NCI-H1092 (cell line): ENCODE measurements at regions not wholly inside any gene's neighbourhood (a gene's known extent, or its start where the extent isn't known, plus 50 kb on each side); places are given as distances from the start of the nearest gene placed in this dataset.

Experiments
- DNase-seq: peaks from one replicate; lab custom pipeline; 2025; lab: John Stamatoyannopoulos, UW

DNA sequence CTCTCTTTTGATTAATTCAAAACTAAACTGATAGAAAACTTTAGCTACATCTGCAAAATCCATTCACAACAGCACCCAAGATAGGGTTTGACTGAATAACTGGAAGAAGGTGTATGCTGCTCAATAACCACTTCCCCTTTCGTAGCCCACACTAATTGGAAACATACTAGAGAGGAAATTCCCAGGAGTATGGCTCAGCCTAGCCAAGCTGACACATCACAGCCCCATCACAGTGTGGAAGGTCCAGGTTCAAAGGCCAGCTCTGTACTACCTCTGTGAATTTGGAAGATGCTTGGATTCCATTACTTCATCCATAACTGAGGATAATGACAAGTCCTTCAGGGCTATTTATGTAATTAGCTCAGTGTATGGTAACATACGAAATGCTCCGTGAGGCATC lies 185.4 kb downstream of the FBXO15 start:
- DNase-seq = no peak

DNA sequence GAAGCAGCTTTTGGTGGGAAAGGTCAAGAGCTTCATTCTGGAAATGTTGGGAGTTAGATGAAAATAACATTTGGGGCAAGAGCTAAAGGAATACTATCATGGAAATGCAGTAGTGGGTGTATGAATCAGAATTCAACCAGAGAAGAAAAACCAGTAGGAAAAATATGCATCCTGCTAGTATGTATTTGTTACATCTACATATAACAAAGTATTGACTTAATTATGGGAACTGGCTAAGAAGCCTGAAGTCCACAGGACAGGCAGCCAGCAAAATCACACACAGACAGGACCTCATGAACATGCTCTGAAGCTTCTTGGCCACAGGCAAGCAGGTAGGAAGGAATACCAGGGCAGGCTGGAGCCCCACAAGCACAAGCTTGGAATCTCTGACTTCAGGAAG lies 185.8 kb downstream of the FBXO15 start:
- no peak for DNase-seq

DNA sequence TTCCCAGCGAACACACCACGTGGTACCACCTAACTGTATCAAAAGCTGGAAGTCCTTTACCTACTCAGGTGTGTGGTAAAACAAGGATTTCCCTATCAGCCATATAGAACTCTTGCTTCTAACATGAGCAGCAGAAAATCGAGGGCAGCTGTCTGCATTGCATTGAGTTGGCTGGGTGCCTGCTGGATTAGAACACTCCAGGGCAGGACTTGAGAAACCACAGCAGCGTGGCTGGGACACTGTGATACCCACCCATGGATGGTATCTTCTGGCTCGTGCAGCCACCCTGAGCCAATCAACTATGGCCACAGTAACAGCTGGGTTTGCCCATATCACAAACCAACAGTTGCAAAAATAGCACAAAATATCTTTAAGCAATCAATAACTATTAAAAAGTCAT lies 188.3 kb downstream of the FBXO15 start:
- DNase-seq = no peak

DNA sequence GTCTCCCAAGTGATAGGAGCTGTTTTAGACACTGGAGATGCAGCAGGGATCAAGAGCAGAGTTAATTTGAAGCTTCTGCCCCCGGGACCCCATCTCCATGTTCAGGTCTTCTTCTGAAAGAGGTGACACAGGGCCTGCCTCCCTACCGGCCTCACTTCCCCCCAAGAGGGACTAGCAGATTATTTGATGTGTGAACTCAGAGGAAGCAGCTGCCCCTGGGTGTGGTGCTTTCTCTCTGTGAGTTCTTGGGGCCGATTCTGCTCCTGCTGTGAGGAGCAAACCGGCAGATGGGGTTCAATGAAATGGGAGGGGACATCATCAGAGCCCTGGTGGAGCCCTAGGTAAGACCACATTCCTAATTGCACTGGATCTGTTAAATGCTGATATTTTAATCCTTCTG lies 193.4 kb downstream of the FBXO15 start:
- no peak for DNase-seq

DNA sequence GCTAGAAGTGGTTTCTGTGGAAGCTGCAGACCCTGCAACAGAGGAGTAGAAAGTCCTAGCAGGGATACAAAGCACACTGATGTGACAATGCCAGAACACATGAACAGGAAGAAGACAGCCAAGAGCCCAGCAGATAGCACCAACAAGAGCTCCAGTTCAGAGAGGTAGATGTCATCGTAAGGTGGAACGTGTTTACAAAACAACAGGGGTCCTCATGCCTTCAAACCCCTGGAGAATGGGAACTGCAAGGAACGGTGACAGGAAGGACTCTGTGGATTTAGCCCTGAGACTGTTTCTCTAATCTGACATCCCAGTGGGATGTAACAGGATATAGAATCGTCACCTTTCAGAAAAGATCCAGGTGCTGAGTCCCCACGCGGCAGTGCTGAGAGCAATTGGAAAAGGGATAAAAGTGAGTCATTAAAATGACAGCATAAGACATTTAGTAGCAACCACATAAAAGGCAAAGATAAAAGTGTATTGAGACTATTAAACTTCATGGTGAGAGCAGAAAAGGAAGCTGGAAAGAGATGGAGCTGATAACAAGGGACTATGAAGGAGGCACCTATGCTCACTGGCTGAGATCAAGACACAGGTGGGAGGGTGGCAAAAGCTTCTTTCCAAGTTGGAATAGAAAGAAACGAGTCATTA lies 195.2 kb downstream of the FBXO15 start:
- no peak for DNase-seq

DNA sequence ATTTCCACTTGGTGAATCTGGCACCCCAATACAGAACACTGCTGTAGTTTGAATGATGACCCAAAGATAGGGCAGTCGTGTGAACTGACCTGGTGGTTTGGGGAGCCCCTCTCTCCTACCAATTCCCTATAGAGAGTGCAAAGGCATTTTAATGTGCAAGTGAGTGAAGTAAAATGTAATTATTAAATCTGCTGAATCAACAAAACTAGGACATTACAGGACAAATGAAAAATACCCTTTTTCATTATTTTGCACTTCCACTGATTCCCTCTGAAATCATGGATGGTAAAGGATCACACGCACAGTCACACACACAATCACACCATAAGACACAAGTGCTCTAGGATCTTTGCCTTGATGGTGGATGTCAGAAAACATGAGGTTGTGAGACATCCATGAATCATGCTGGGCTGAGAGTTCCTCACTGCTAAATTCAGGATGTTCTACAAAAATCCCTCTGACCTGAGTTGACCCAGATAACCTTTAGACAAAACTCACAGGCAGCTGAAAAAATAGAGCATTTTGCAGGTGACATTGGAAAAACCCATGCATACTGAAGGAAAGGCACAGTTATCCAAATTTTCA lies 197.4 kb downstream of the FBXO15 start:
- DNase-seq = no peak

DNA sequence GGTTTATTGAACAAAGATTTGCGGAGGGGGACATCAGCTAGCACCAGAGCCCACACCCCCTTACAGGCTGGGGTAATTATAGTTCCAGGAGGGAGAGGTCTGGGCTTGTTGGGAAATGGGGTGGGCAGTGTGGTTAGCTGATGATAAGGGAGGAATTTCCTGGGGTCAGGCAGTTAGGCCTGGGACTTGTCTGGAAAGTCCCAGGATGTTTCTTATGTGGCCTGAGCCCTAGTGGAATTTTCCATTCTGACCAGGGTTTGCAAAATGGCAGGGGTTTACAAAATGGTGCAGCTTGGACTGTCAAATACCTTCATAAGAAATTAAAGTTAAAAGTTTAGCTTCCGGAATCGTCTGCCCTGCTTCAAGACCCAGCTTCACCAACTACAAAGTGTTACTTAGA lies 199.1 kb downstream of the FBXO15 start:
- DNase-seq = no peak

DNA sequence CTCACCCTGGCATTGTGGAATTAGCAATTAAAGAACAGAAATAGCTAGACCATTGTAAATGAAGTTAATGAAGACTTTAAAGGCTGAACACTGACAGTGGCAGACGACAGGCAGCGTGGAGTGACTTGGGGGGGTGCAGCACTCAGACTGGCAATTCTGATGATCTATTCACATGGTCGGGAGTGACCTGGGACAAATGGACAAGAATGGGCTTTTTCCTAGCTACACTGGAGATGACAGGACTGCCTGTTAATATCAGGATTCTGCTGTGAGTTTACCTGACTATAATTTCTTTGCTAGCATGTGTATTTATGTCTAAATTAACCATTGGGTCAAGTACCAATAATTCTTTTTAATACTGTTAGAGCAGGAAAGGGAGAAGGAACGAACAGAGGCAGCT lies 199.6 kb downstream of the FBXO15 start:
- DNase-seq = no peak

DNA sequence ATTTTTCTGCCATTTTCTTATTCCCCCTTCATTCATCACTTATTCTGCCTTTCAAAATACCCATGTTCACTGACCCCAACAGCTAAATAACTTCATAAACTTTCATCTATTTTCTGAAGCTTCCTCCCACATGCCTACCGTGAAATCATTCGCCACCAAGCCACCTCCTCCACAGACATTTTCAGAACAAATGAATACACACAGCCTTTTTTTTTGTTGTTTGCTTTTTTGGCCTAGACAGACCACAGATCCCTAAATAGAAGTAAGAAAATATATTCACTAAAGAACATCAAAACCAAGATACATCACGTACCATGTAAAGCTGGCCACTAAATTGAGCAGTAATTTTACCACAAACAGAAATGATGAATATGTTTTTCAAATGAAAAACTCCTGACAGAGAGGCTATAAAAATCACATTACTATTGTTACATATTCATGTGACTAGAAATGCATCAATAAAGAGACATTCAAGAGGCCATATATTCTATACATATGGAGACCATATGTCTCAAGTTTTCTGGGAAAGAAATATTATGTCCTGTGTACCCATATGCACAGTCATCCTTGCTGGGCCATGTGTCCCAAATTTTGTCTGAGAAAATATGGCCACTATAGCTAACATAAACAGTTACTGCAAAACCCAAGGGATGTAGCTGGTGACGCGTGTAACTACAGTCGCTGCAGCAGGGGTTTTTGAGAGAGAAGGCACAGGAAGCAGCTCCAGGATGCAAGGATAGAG lies 200.3 kb downstream of the FBXO15 start:
- DNase-seq = no peak

DNA sequence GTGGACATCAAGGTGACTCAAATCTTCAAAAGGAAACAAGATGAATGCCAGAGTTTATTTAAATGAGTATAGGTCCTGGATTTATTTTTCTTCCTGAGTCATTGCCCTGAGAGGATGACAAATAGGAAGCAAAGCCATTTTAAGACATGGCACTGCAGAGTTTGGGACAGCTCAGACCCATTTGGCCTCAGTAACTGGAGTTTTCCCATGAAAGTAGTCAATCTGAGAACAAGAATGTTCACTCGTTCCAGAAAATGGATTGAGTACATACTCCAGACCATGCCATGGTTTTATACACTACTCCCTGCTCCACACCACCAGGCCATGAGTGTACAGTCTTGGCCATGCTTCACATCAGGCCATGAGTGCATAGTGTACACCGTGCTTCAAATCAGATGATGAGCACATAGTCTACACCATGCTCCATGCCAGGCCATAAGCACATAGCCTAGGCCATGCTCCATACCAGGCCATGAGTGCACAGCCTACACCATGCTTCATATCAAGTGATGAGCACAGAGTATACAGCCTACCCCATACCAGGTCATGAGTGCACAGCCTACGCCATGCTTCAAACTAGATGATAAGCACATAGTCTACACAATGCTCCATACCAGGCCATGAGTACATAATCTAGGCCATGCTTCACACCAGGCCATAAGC lies 202.4 kb downstream of the FBXO15 start:
- DNase-seq = no peak

DNA sequence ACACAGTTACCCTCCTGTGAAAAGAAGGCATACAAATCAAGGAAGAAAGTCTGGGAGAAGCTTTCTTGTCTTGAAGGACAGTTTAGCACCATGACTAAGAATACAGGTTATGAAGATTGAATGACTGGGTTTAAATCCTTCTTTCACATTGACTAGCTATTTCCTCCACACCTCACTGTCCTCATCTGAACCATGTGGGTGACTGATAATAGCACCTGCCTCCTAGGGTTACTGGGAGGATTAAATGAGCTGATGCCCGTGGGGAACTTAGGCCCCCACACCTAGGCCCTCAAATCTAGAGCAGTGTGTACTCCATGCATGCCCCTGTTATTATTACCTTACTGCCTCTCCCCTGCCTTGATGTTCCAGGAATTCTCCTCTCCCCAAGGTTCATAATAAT lies 202.9 kb downstream of the FBXO15 start:
- no peak for DNase-seq

DNA sequence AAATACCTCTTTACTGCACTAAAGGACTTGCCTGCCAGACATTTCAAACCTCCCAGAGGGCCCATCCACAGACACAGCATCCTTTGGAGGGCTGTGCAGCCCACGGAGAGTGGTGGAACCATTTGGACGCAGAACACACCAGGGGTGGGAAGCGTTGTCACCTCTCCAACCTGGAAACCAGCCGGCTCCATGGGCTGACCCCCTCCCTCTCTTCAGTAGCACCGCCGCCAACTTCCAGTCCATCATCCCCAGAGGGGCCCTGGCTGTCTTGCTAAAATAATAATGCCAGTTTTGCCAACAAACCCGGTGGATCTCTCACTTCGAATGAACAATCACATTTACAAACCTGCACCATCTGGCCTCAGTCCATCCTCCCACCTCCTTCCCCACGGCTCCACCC lies 203.9 kb downstream of the FBXO15 start:
- DNase-seq = no peak

DNA sequence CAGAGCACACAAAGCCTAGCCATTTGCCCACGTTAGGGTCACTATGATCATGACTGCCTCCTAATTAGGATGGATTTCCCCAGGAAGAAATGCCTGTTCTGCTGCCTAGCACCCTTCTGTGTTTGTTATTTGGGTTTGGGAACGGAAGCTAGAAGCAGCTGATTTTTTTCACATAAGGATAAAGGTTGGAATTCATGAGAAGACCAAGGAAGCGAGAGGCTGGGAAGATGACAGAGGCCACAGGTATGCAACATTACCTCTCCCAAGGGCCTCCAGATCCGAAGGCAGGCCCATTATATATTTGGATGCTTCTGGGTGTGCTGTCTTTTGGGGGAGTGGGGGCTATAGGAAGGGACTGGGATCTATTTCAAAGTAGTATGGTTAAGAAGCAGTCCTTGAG lies 204.7 kb downstream of the FBXO15 start:
- DNase-seq = no peak

DNA sequence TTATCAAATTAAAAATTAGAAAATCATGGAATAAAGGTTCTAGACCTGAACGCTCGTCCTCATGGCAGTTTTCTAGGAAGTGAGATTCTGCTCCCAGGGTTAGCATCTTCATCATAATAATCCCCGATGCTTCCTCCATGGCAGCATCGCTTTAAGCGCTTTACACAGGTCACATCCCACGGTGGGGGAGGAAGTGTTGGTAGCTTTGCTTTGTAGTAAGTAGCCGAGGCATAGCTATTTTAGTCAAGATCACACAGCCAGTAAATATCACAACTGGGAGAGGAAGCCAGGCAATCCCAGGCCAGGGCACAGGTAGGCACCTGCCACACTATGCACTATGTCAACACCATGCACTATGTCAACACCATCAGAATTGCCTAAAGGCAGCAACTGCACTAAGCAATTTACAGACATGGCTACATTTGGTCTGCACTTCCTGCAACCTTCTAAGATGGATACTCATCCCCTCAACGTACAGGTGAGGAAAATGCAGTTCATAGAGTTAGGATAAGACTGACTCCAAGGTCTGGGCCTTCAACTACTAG lies 205.5 kb downstream of the FBXO15 start:
- peak; percentile 21 for DNase-seq

DNA sequence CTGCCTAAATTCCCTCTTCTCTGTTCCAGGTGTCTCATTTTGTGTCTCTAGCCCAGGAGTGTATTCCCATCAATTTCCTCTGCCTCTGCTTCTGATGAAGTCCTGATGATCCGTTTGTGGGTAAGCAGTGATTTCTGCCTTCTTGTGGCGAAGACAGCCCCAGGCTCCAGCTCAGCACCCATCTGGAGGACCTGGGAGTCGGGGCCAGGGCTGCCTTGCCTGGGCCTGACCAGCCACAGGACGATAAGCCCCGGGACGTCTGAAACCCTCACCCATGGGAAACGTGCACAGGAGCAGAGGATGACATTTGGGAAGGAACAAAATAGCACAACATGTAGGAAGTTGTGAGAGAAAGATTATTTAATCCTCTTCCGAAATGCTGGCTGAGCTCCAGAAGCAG lies 206.9 kb downstream of the FBXO15 start:
- DNase-seq = no peak

DNA sequence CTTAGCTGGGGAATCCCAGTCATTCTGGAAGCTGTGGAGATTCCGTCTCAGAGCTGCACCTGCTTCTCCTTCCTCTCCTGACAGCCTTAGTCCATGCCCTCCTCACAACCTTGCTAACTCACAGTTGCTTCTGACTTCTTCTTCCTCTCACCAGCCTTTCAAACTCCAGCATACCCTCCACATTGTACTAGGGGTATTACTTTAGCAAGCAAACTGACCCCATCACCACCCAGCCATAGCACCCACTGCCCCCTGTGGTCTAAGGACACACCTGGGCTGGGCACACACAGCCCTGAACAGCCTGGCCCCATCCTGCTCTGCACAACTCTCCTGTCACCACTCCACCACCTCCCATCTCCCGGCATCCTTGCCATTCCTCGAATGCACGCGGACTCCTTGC lies 208.2 kb downstream of the FBXO15 start:
- DNase-seq = no peak

DNA sequence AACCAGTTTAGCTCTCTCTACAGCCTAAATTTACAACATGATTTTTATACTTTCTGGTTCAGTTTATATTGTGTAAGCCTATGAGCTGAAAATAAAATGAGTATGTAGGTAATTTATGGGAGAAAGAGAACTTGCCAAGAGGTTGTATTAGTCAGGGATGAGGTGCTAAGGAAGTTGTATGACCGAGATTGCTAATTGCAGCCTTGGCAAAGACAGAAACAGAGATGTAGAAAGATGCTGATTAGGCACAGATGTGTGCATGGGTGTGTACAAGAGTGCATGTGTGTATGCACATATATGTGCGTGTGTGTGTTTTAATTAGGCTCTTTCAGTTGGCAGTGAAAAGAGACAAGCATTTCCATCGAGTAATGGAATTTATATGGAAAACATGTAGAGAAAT lies 213.9 kb downstream of the FBXO15 start:
- DNase-seq = no peak

DNA sequence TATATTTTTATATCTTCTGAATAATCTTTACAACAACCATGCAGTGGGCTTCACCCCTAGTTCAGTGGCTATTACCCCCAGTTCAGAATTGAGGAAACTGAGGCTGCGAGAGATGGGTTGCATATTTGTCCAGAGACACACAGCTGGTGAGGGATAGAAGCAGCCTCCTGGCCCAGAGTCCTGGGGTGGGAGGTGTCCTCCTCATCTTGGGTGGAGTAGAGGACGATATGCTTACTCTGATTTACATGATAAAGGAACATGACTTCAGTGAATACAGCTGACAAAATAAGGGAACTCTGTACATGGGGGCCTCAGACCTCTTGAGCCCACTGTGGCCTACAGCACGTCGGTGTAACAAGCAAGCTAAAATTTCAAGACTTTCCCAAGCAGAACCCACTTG lies 214.7 kb downstream of the FBXO15 start:
- DNase-seq = no peak

DNA sequence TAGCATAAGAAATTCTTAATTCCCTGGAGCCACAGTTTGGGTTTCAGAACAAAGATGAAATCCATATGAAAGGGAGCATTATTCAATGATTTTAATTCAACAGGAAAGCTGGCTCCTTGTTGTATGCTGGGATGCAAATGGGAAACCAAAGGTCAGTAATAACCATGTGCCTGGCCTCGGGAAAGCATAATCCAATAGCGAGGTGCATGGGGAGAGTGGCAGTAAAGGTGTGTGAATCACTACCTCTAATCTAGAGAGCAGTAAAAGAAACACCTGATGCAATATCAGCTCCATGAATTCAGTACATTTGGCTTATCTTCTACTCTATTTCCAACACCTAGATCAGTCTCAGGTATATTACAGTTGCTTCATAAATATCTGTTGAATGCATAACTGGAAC lies 220.1 kb downstream of the FBXO15 start:
- DNase-seq = no peak

DNA sequence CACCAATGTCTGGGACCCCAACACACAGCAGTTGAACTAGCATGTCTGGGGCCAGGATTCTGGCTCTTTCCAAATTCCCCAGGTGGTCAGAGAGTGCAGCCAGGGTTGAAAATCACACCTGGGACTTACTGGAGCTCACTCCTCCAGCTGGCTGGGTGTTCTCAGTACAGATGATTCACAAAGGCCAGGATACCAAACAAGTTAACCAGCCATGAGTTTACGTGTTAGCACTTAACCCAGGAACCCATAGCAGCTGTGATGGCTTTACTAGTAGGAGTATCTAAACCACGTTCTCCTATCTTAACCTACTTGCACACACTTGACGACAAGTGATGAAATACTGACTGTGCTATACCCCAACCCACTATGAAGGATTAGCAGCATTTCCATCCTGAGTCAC lies 222.8 kb downstream of the FBXO15 start:
- DNase-seq = no peak

DNA sequence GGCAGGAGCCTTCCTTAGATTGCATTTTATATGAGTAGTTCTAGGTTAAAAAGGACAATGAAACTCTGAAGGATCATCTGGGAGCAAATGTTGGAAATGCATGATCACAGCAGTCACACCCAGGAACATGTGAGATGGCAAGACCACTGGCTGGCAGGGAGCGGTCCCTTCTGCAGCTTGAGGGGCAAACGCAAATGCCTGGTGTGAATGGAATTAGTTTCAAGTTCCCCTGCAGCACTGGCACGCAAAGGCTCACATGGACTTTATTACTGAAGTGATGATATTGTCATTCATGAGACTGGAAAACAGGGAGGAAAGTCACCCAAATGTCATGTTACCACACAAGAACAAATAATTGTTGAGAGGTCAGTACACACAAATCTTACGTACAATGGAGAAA lies 223.3 kb downstream of the FBXO15 start:
- no peak for DNase-seq

DNA sequence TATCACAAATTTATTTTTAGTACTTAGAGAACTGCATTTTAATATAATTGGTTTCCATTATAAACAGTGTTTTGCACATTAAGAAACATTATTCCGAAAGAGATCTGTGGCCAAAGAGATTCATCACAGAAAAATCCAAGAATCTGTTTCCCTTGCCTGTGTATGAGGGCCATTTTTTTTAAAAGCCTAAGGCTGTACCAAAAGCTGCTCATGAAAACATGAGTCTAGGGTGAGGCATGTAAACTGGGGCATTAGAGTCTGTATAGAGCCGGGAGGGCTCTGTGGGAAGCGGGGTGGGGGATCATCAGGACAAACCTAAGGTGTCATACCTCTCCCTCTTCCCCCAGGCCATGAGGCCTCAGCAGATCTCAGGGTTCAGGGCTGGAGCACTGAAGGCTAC lies 223.8 kb downstream of the FBXO15 start:
- no peak for DNase-seq

DNA sequence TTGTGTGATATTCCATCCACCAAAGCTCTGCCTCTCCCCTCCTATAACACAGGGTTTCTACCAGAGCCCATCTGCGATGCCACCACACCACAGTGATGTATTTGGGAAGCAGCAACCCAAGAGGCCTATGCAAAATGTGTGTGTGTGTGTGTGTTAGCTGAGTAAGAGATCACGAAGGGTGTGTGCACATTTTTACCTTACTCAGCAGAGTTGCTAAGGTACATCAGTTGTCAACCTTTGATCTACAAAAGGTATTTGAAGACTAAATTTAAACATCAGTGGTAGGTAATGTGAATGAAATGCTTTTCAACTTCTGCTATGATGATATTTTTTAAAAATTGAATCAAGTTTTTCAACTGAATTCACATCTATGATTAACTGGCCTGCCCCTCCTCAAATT lies 227.6 kb downstream of the FBXO15 start:
- no peak for DNase-seq
